IPS-18a (cell line): ENCODE measurements at regions not wholly inside any gene's neighbourhood (a gene's known extent, or its start where the extent isn't known, plus 50 kb on each side); places are given as distances from the start of the nearest gene placed in this dataset.

Source experiments
- H3K27ac ChIP-seq: one replicate; pipeline ENCODE4 v1.5.1; 2013; ENCODE audit warnings: low read length
- H3K27me3 ChIP-seq: one replicate; pipeline ENCODE4 v1.6.1; 2013; ENCODE audit warnings: mild to moderate bottlenecking, low read length; ENCODE audit not compliant: control insufficient read depth, insufficient read depth
- H3K36me3 ChIP-seq: one replicate; pipeline ENCODE4 v1.6.1; 2013; ENCODE audit warnings: low read depth, low read length; ENCODE audit not compliant: control insufficient read depth
- H3K4me1 ChIP-seq: one replicate; pipeline ENCODE4 v1.6.1; 2013; ENCODE audit warnings: low read depth, low read length; ENCODE audit not compliant: control insufficient read depth
- H3K4me3 ChIP-seq: one replicate; pipeline ENCODE4 v1.5.1; 2013; ENCODE audit warnings: low read length
- H3K9ac ChIP-seq: one replicate; pipeline ENCODE4 v1.6.1; 2013; ENCODE audit warnings: mild to moderate bottlenecking, low read length, moderate library complexity
- H3K9me3 ChIP-seq: one replicate; pipeline ENCODE4 v1.6.1; 2013; ENCODE audit warnings: low read depth, low read length; ENCODE audit not compliant: control insufficient read depth

- no peaks in the 10 kb centered on the region for H3K4me1 ChIP-seq
- no peak overlapping the region for H3K27ac ChIP-seq
- no peak overlapping the region for H3K4me3 ChIP-seq
- no peaks in the 10 kb centered on the region for H3K27me3 ChIP-seq
- H3K36me3 ChIP-seq, result no peaks in the 10 kb centered on the region
- no peaks in the 10 kb centered on the region for H3K9me3 ChIP-seq
- H3K9ac ChIP-seq, result no peak overlapping the region
Measured at GRCh38 chr6:18795726-18796125, 408.6 kb downstream of the RNF144B start.

GRCh38 chr6:18820725-18821124 is 433.6 kb downstream of the RNF144B start:
- Histone ChIP-seq H3K9ac (no peak overlapping the region), H3K27me3 (no peaks in the 10 kb centered on the region), H3K4me3 (no peak overlapping the region), H3K36me3 (no peaks in the 10 kb centered on the region), H3K9me3 (peaks cover 12% of the 10 kb centered on the region), H3K27ac (no peak overlapping the region), H3K4me1 (no peaks in the 10 kb centered on the region)

- H3K27ac ChIP-seq, result no peak overlapping the region
Measured at GRCh38 chr6:18823782-18824386, 436.7 kb downstream of the RNF144B start.

GRCh38 chr6:18829272-18829870 is 442.2 kb downstream of the RNF144B start:
- no peak overlapping the region for H3K9ac ChIP-seq
- peaks cover under 1% of the 10 kb centered on the region for H3K9me3 ChIP-seq
- no peak overlapping the region for H3K4me3 ChIP-seq
- H3K27me3 ChIP-seq, result no peaks in the 10 kb centered on the region
- peaks cover 6% of the 10 kb centered on the region for H3K4me1 ChIP-seq
- no peaks in the 10 kb centered on the region for H3K36me3 ChIP-seq
- H3K27ac ChIP-seq, result no peak overlapping the region

More at GRCh38 chr6:18823782-18824386, 436.7 kb downstream of the RNF144B start:
- Histone ChIP-seq H3K4me3 (no peak overlapping the region), H3K9me3 (peaks cover 12% of the 10 kb centered on the region), H3K4me1 (peaks cover 6% of the 10 kb centered on the region), H3K9ac (no peak overlapping the region), H3K36me3 (no peaks in the 10 kb centered on the region), H3K27me3 (no peaks in the 10 kb centered on the region)

GRCh38 chr6:18835976-18836375 is 448.8 kb downstream of the RNF144B start:
- Histone ChIP-seq H3K4me1 (no peaks in the 10 kb centered on the region), H3K9me3 (no peaks in the 10 kb centered on the region), H3K36me3 (no peaks in the 10 kb centered on the region), H3K9ac (no peak overlapping the region), H3K27me3 (no peaks in the 10 kb centered on the region), H3K27ac (no peak overlapping the region), H3K4me3 (no peak overlapping the region)

GRCh38 chr6:18837013-18837412 is 449.9 kb downstream of the RNF144B start:
- H3K36me3 ChIP-seq, result no peaks in the 10 kb centered on the region
- no peaks in the 10 kb centered on the region for H3K27me3 ChIP-seq
- no peaks in the 10 kb centered on the region for H3K4me1 ChIP-seq
- no peaks in the 10 kb centered on the region for H3K9me3 ChIP-seq
- H3K27ac ChIP-seq, result no peak overlapping the region
- H3K4me3 ChIP-seq, result no peak overlapping the region
- H3K9ac ChIP-seq, result no peak overlapping the region

- H3K4me1 ChIP-seq, result no peaks in the 10 kb centered on the region
- H3K27ac ChIP-seq, result no peak overlapping the region
- no peak overlapping the region for H3K9ac ChIP-seq
- H3K4me3 ChIP-seq, result no peak overlapping the region
- H3K9me3 ChIP-seq, result no peaks in the 10 kb centered on the region
- no peaks in the 10 kb centered on the region for H3K36me3 ChIP-seq
- H3K27me3 ChIP-seq, result no peaks in the 10 kb centered on the region
Measured at GRCh38 chr6:18842534-18842933, 455.4 kb downstream of the RNF144B start.

- Histone ChIP-seq H3K4me3 (no peak overlapping the region), H3K27me3 (no peaks in the 10 kb centered on the region), H3K4me1 (no peaks in the 10 kb centered on the region), H3K27ac (no peak overlapping the region), H3K9me3 (no peaks in the 10 kb centered on the region), H3K9ac (no peak overlapping the region), H3K36me3 (no peaks in the 10 kb centered on the region)
Measured at GRCh38 chr6:18845896-18846295, 458.7 kb downstream of the RNF144B start.

GRCh38 chr6:18846327-18846726 is 459.2 kb downstream of the RNF144B start:
- Histone ChIP-seq H3K27ac (no peak overlapping the region), H3K4me1 (no peaks in the 10 kb centered on the region), H3K9ac (no peak overlapping the region), H3K36me3 (no peaks in the 10 kb centered on the region), H3K4me3 (no peak overlapping the region), H3K27me3 (no peaks in the 10 kb centered on the region), H3K9me3 (no peaks in the 10 kb centered on the region)

- H3K9ac ChIP-seq, result no peak overlapping the region
- no peaks in the 10 kb centered on the region for H3K36me3 ChIP-seq
- no peak overlapping the region for H3K27ac ChIP-seq
- H3K9me3 ChIP-seq, result no peaks in the 10 kb centered on the region
- H3K27me3 ChIP-seq, result no peaks in the 10 kb centered on the region
- no peak overlapping the region for H3K4me3 ChIP-seq
- no peaks in the 10 kb centered on the region for H3K4me1 ChIP-seq
Measured at GRCh38 chr6:18861204-18861603, 474.1 kb downstream of the RNF144B start.

- no peaks in the 10 kb centered on the region for H3K9me3 ChIP-seq
- H3K9ac ChIP-seq, result no peak overlapping the region
- H3K27me3 ChIP-seq, result no peaks in the 10 kb centered on the region
- H3K27ac ChIP-seq, result no peak overlapping the region
- no peak overlapping the region for H3K4me3 ChIP-seq
- H3K36me3 ChIP-seq, result no peaks in the 10 kb centered on the region
- H3K4me1 ChIP-seq, result no peaks in the 10 kb centered on the region
Measured at GRCh38 chr6:18883268-18883667, 496.1 kb downstream of the RNF144B start.

GRCh38 chr6:18883851-18884250 is 496.7 kb downstream of the RNF144B start:
- Histone ChIP-seq H3K36me3 (no peaks in the 10 kb centered on the region), H3K9ac (no peak overlapping the region), H3K4me3 (no peak overlapping the region), H3K9me3 (no peaks in the 10 kb centered on the region), H3K4me1 (no peaks in the 10 kb centered on the region), H3K27me3 (no peaks in the 10 kb centered on the region), H3K27ac (no peak overlapping the region)
